ENCODE measurements at regions not wholly inside any gene's neighbourhood (a gene's known extent, or its start where the extent isn't known, plus 50 kb on each side); places are given as distances from the start of the nearest gene placed in this dataset.
"Not testable (repeated sequence)": the region's sequence is repeated elsewhere in the genome, so short reads cannot be mapped to it uniquely, and the experiment has no call there.

DNA sequence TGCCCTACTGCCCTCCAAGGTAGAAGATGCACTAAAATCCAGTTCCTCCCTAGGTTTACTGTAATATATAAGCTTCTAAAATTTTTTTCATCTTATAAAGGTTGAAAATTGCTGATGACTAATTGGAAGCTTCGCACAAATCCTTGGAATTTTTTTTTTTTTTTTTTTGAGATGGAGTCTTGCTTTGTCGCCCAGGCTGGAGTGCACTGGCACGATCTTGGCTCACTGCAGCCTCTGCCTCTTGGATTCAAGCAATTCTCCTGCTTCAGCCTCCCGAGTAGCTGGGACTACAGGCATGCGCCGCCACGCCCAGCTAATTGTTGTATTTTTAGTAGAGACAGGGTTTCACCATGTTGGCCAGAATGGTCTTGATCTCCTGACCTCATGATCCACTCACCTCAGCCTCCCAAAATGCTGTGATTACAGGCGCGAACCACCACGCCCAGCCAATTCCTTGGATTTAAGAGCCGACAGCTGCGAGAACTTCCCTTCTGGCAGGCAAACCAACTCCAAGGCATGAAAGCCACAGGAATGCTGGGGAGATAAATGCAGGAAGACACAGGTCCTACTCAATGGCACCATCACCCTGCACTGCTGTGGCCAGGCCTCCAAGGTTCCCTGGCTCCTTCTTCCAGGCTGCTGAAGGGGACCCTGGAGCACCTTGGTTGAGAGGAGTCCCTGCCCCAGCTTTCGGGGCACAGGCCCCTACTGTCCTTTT, 98.9 kb upstream of the CHD2 start:
- DNase-seq (ENCODE audit: low spot score); H3K4me3 ChIP-seq; H3K79me2 ChIP-seq (replicated peaks; ENCODE audit: insufficient read depth); H3K27me3 Mint-ChIP-seq (ENCODE audit: insufficient read depth, low read depth, poor library complexity); ATAC-seq; H3K9me3 Mint-ChIP-seq; H3F3A ChIP-seq (replicated peaks; ENCODE audit: low read depth); H3K4me1 Mint-ChIP-seq; H3K4me3 Mint-ChIP-seq; H3K4me1 ChIP-seq (ENCODE audit: insufficient read depth); H3K36me3 ChIP-seq (ENCODE audit: insufficient read depth); H3K36me3 Mint-ChIP-seq (ENCODE audit: low read depth); H4K20me1 ChIP-seq (replicated peaks; ENCODE audit: insufficient read depth); H3K27me3 ChIP-seq (ENCODE audit: insufficient read depth); H3K9me2 ChIP-seq (ENCODE audit: insufficient read depth); H3K4me2 ChIP-seq; H3K27ac ChIP-seq (ENCODE audit: low read depth): not testable (repeated sequence)
- H3K27ac Mint-ChIP-seq = peak overlapping the region; percentile 60; the same call in 1 of the 2 replicates
- H2AFZ ChIP-seq = 0 out of 2 replicates have a peak overlapping the region, but pooled peaks have one; percentile 38

DNA sequence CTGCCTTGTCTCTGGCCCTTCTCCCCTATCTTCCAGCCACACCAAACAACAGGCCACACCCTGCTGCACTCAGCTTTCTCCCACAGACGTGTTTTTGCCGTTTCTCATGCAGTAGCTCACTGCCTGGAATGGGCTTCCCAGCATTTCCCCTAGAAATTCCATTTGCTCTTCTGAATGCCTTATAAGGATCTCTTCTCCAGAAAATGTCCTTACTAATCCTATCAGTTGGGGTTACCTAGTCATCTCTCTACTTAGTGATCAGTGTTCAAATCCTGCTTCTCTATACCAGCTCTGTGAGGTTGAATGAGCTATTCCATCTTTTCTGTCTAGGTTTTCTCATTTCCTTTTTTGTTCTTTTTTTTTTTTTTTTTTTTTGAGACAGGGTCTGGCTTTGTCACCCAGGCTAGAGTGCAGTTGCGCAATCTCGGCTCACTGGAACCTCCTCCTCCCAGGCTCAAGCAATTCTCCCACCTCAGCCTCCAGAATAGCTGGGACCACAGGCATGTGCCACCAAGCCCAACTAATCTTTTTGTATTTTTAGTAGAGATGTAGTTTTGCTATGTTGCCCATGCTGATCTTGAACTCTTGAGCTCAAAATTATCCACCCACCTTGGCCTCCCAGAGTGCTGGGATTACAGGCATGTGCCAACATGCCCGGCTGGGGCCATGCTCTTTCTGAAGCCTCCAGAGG, 98.2 kb upstream of the CHD2 start:
- Histone ChIP-seq H3K9me2 (ENCODE audit: insufficient read depth) (peaks cover 3% of the 10 kb centered on the region; the same call in 1 of the 2 replicates), H3K4me2 (no peak overlapping the region), H3K79me2 (replicated peaks; ENCODE audit: insufficient read depth) (no peaks in the 10 kb centered on the region), H3K4me1 (ENCODE audit: insufficient read depth) (no peaks in the 10 kb centered on the region; the same call in 1 of the 2 replicates), H2AFZ (0 out of 2 replicates have a peak overlapping the region, but pooled peaks have one; percentile 59), H3K27ac (ENCODE audit: low read depth) (no peak overlapping the region), H3K27me3 (ENCODE audit: insufficient read depth) (no peaks in the 10 kb centered on the region), H4K20me1 (replicated peaks; ENCODE audit: insufficient read depth) (no peaks in the 10 kb centered on the region), H3K4me3 (no peak overlapping the region), H3F3A (replicated peaks; ENCODE audit: low read depth) (no peaks in the 10 kb centered on the region), H3K36me3 (ENCODE audit: insufficient read depth) (no peaks in the 10 kb centered on the region)
- Mint-ChIP-seq H3K36me3 (ENCODE audit: low read depth) (peaks cover 4% of the 10 kb centered on the region; the same call in 1 of the 3 replicates), H3K9me3 (no peaks in the 10 kb centered on the region; the same call in 2 of the 3 replicates), H3K27me3 (ENCODE audit: insufficient read depth, low read depth, poor library complexity) (peaks cover 3% of the 10 kb centered on the region), H3K27ac (peak overlapping the region; percentile 60; the same call in 1 of the 2 replicates), H3K4me3 (no peak overlapping the region), H3K4me1 (peaks cover 7% of the 10 kb centered on the region)
- ATAC-seq = no peak
- DNase-seq (ENCODE audit: low spot score) = no peak
- TF ChIP-seq, protein P1, sequence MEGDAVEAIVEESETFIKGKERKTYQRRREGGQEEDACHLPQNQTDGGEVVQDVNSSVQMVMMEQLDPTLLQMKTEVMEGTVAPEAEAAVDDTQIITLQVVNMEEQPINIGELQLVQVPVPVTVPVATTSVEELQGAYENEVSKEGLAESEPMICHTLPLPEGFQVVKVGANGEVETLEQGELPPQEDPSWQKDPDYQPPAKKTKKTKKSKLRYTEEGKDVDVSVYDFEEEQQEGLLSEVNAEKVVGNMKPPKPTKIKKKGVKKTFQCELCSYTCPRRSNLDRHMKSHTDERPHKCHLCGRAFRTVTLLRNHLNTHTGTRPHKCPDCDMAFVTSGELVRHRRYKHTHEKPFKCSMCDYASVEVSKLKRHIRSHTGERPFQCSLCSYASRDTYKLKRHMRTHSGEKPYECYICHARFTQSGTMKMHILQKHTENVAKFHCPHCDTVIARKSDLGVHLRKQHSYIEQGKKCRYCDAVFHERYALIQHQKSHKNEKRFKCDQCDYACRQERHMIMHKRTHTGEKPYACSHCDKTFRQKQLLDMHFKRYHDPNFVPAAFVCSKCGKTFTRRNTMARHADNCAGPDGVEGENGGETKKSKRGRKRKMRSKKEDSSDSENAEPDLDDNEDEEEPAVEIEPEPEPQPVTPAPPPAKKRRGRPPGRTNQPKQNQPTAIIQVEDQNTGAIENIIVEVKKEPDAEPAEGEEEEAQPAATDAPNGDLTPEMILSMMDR (conservative IDR thresholded peaks at IDR 0.05; ENCODE audit: low read depth in 2 of 2) = no peak
- no peak for TF ChIP-seq EZH2phosphoT487 (IDR thresholded peaks at IDR 0.05; ENCODE audit: unreplicated experiment)
- TF ChIP-seq NANOG (IDR thresholded peaks at IDR 0.05; ENCODE audit: borderline replicate concordance) = no peak
- TF ChIP-seq STAT1 (IDR thresholded peaks at IDR 0.05; ENCODE audit: unreplicated experiment) = no peak
- TF ChIP-seq, protein P2, sequence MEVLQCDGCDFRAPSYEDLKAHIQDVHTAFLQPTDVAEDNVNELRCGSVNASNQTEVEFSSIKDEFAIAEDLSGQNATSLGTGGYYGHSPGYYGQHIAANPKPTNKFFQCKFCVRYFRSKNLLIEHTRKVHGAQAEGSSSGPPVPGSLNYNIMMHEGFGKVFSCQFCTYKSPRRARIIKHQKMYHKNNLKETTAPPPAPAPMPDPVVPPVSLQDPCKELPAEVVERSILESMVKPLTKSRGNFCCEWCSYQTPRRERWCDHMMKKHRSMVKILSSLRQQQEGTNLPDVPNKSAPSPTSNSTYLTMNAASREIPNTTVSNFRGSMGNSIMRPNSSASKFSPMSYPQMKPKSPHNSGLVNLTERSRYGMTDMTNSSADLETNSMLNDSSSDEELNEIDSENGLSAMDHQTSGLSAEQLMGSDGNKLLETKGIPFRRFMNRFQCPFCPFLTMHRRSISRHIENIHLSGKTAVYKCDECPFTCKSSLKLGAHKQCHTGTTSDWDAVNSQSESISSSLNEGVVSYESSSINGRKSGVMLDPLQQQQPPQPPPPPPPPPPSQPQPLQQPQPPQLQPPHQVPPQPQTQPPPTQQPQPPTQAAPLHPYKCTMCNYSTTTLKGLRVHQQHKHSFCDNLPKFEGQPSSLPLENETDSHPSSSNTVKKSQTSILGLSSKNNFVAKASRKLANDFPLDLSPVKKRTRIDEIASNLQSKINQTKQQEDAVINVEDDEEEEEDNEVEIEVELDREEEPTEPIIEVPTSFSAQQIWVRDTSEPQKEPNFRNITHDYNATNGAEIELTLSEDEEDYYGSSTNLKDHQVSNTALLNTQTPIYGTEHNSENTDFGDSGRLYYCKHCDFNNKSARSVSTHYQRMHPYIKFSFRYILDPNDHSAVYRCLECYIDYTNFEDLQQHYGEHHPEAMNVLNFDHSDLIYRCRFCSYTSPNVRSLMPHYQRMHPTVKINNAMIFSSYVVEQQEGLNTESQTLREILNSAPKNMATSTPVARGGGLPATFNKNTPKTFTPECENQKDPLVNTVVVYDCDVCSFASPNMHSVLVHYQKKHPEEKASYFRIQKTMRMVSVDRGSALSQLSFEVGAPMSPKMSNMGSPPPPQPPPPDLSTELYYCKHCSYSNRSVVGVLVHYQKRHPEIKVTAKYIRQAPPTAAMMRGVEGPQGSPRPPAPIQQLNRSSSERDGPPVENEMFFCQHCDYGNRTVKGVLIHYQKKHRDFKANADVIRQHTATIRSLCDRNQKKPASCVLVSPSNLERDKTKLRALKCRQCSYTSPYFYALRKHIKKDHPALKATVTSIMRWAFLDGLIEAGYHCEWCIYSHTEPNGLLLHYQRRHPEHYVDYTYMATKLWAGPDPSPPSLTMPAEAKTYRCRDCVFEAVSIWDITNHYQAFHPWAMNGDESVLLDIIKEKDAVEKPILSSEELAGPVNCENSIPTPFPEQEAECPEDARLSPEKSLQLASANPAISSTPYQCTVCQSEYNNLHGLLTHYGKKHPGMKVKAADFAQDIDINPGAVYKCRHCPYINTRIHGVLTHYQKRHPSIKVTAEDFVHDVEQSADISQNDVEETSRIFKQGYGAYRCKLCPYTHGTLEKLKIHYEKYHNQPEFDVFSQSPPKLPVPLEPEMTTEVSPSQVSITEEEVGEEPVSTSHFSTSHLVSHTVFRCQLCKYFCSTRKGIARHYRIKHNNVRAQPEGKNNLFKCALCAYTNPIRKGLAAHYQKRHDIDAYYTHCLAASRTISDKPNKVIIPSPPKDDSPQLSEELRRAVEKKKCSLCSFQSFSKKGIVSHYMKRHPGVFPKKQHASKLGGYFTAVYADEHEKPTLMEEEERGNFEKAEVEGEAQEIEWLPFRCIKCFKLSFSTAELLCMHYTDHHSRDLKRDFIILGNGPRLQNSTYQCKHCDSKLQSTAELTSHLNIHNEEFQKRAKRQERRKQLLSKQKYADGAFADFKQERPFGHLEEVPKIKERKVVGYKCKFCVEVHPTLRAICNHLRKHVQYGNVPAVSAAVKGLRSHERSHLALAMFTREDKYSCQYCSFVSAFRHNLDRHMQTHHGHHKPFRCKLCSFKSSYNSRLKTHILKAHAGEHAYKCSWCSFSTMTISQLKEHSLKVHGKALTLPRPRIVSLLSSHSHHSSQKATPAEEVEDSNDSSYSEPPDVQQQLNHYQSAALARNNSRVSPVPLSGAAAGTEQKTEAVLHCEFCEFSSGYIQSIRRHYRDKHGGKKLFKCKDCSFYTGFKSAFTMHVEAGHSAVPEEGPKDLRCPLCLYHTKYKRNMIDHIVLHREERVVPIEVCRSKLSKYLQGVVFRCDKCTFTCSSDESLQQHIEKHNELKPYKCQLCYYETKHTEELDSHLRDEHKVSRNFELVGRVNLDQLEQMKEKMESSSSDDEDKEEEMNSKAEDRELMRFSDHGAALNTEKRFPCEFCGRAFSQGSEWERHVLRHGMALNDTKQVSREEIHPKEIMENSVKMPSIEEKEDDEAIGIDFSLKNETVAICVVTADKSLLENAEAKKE (CRISPR knock-in tag; IDR thresholded peaks at IDR 0.05) = no peak
- TF ChIP-seq ETS1 (IDR thresholded peaks at IDR 0.05) = no peak

Measured in GM23338 (cell line).